Neural cell (in vitro differentiated cells): ENCODE measurements at regions not wholly inside any gene's neighbourhood (a gene's known extent, or its start where the extent isn't known, plus 50 kb on each side); places are given as distances from the start of the nearest gene placed in this dataset.

Source experiments
- H2AFZ ChIP-seq: fragments of 200-600, 300-800 bp; sonication (generic), shearing (Covaris generic); 2 replicates; pipeline ENCODE4 v1.6.0; 2014; ENCODE audit warnings: low read depth, mild to moderate bottlenecking, antibody characterized with exemption, low read length, moderate library complexity
- H3F3A ChIP-seq: fragments of 200-600 bp; shearing (Covaris generic); 2 replicates; pipeline ENCODE4 v1.6.1; 2016; ENCODE audit warnings: mild to moderate bottlenecking, moderate library complexity, mixed read lengths, antibody characterized with exemption, low read length; ENCODE audit not compliant: insufficient read depth, poor library complexity, severe bottlenecking
- H3K27ac ChIP-seq: fragments of 200-600, 300-800 bp; sonication (generic), shearing (Covaris generic); 2 replicates; pipeline ENCODE4 v1.5.1; 2014; ENCODE audit warnings: mild to moderate bottlenecking, low read length, moderate library complexity
- H3K27me3 ChIP-seq: fragments of 300-800, 200-600 bp; sonication (generic), shearing (Covaris generic); 2 replicates; pipeline ENCODE4 v1.6.0; 2014; ENCODE audit warnings: mild to moderate bottlenecking, low read depth, low read length, moderate library complexity; ENCODE audit not compliant: insufficient read depth
- H3K36me3 ChIP-seq: fragments of 300-800, 200-600 bp; sonication (generic), shearing (Covaris generic); 2 replicates; pipeline ENCODE4 v1.5.1; 2014; ENCODE audit warnings: mild to moderate bottlenecking, antibody characterized with exemption, low read length, moderate library complexity; ENCODE audit not compliant: insufficient read depth
- H3K4me2 ChIP-seq: fragments of 300-800, 200-600 bp; sonication (generic), shearing (Covaris generic); 2 replicates; pipeline ENCODE4 v1.6.0; 2014; ENCODE audit warnings: mild to moderate bottlenecking, low read length
- H3K4me3 ChIP-seq: fragments of 300-800, 200-600 bp; sonication (generic), shearing (Covaris generic); 2 replicates; pipeline ENCODE4 v1.5.1; 2014; ENCODE audit warnings: mild to moderate bottlenecking, low read length, moderate library complexity
- H3K79me2 ChIP-seq: fragments of 200-600 bp; shearing (Covaris generic); replicated peaks from 2 replicates; pipeline ENCODE4 v1.6.0; 2014; ENCODE audit warnings: mild to moderate bottlenecking, low read length, moderate library complexity; ENCODE audit not compliant: insufficient read depth
- H3K9ac ChIP-seq: fragments of 300-800, 200-600 bp; sonication (generic), shearing (Covaris generic); 2 replicates; pipeline ENCODE4 v1.6.1; 2016; ENCODE audit warnings: mild to moderate bottlenecking, low read length, mixed read lengths
- H3K9me2 ChIP-seq: fragments of 200-600 bp; shearing (Covaris generic); 2 replicates; pipeline ENCODE4 v1.6.1; 2016; ENCODE audit warnings: mild to moderate bottlenecking, low read length, mixed read lengths; ENCODE audit not compliant: insufficient read depth
- H3K9me3 ChIP-seq: fragments of 200-600, 300-800 bp; sonication (generic), shearing (Covaris generic); 2 replicates; pipeline ENCODE4 v1.6.1; 2016; ENCODE audit warnings: mild to moderate bottlenecking, mixed run types, low read length, moderate library complexity, mixed read lengths
- H4K20me1 ChIP-seq: fragments of 200-600 bp; shearing (Covaris generic); 2 replicates; pipeline ENCODE4 v1.6.1; 2016; ENCODE audit warnings: mild to moderate bottlenecking, mixed run types; ENCODE audit not compliant: insufficient read depth
- EP300 ChIP-seq: fragments of 450-650 bp; conservative IDR thresholded peaks from 2 replicates; pipeline ENCODE4 v1.6.1; 2014; ENCODE audit warnings: antibody characterized with exemption, mild to moderate bottlenecking, moderate library complexity; ENCODE audit not compliant: poor library complexity, severe bottlenecking
- EZH2 ChIP-seq: fragments of 200-600, 300-800 bp; shearing (Covaris generic), sonication (generic); IDR thresholded peaks from 2 replicates; pipeline ENCODE4 v1.6.1; 2014; ENCODE audit warnings: antibody characterized with exemption, low read length, borderline replicate concordance, mild to moderate bottlenecking; ENCODE audit not compliant: insufficient read depth, poor library complexity, severe bottlenecking
- MXI1 ChIP-seq: fragments of 450-650 bp; conservative IDR thresholded peaks from 2 replicates; pipeline ENCODE4 v1.6.1; 2014; ENCODE audit warnings: antibody characterized with exemption, mild to moderate bottlenecking; ENCODE audit not compliant: poor library complexity, severe bottlenecking
- POLR2AphosphoS5 ChIP-seq: IDR thresholded peaks from 2 replicates; pipeline ENCODE4 v1.6.1; 2012
- RAD21 ChIP-seq: fragments of 450-650 bp; conservative IDR thresholded peaks from 2 replicates; pipeline ENCODE4 v1.6.1; 2014; ENCODE audit warnings: antibody characterized with exemption, mild to moderate bottlenecking, moderate library complexity
- SMC3 ChIP-seq: fragments of 450-650 bp; conservative IDR thresholded peaks from 2 replicates; pipeline ENCODE4 v1.6.1; 2014; ENCODE audit warnings: antibody characterized with exemption, mild to moderate bottlenecking, moderate library complexity; ENCODE audit not compliant: poor library complexity
- TAF1 ChIP-seq: IDR thresholded peaks from 2 replicates; pipeline ENCODE4 v1.6.1; 2012; ENCODE audit warnings: low read depth
- TF ChIP-seq, protein P1 (sequence below): IDR thresholded peaks from 2 replicates; pipeline ENCODE4 v1.6.1; 2012; ENCODE audit warnings: borderline replicate concordance
- TF ChIP-seq, protein P2 (sequence below): fragments of 450-650 bp; IDR thresholded peaks from 2 replicates; pipeline ENCODE4 v1.5.1; 2014; ENCODE audit warnings: antibody characterized with exemption, mild to moderate bottlenecking, moderate library complexity; ENCODE audit not compliant: poor library complexity, severe bottlenecking

DNA sequence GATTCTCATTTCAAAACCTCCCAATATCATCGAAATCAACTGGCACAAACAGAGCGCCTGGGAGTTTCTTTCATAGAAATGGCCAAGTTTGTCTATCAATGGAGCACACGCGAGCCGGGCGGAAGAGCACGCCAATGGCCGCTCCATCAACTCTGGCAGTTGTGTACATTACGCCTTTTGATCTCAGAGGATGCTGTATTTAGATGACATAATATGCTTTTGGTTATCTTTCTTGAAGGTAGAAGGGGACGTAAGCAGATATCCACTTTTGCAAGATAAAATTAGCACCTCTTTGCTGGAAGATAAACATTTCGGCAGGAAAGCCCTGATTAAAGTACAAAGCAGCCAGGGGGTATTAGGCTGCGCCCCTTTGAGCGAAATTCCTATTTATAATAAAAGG, 287.4 kb downstream of the IRF8 start:
- H3K79me2 ChIP-seq = no peaks in the 10 kb centered on the region
- no peak overlapping the region for H2AFZ ChIP-seq
- H3K4me3 ChIP-seq = no peak overlapping the region
- H3K9me2 ChIP-seq = no peaks in the 10 kb centered on the region
- no peaks in the 10 kb centered on the region for H4K20me1 ChIP-seq
- H3K27ac ChIP-seq = no peak overlapping the region
- TF ChIP-seq, protein P1, sequence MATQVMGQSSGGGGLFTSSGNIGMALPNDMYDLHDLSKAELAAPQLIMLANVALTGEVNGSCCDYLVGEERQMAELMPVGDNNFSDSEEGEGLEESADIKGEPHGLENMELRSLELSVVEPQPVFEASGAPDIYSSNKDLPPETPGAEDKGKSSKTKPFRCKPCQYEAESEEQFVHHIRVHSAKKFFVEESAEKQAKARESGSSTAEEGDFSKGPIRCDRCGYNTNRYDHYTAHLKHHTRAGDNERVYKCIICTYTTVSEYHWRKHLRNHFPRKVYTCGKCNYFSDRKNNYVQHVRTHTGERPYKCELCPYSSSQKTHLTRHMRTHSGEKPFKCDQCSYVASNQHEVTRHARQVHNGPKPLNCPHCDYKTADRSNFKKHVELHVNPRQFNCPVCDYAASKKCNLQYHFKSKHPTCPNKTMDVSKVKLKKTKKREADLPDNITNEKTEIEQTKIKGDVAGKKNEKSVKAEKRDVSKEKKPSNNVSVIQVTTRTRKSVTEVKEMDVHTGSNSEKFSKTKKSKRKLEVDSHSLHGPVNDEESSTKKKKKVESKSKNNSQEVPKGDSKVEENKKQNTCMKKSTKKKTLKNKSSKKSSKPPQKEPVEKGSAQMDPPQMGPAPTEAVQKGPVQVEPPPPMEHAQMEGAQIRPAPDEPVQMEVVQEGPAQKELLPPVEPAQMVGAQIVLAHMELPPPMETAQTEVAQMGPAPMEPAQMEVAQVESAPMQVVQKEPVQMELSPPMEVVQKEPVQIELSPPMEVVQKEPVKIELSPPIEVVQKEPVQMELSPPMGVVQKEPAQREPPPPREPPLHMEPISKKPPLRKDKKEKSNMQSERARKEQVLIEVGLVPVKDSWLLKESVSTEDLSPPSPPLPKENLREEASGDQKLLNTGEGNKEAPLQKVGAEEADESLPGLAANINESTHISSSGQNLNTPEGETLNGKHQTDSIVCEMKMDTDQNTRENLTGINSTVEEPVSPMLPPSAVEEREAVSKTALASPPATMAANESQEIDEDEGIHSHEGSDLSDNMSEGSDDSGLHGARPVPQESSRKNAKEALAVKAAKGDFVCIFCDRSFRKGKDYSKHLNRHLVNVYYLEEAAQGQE = no peak
- no peak for TF ChIP-seq POLR2AphosphoS5
- no peak for TF ChIP-seq EZH2
- no peak for TF ChIP-seq TAF1
- TF ChIP-seq SMC3 = no peak
- TF ChIP-seq, protein P2, sequence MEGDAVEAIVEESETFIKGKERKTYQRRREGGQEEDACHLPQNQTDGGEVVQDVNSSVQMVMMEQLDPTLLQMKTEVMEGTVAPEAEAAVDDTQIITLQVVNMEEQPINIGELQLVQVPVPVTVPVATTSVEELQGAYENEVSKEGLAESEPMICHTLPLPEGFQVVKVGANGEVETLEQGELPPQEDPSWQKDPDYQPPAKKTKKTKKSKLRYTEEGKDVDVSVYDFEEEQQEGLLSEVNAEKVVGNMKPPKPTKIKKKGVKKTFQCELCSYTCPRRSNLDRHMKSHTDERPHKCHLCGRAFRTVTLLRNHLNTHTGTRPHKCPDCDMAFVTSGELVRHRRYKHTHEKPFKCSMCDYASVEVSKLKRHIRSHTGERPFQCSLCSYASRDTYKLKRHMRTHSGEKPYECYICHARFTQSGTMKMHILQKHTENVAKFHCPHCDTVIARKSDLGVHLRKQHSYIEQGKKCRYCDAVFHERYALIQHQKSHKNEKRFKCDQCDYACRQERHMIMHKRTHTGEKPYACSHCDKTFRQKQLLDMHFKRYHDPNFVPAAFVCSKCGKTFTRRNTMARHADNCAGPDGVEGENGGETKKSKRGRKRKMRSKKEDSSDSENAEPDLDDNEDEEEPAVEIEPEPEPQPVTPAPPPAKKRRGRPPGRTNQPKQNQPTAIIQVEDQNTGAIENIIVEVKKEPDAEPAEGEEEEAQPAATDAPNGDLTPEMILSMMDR = no peak
- no peak for TF ChIP-seq MXI1
- no peak for TF ChIP-seq RAD21
- no peak for TF ChIP-seq EP300
- no peaks in the 10 kb centered on the region for H3K27me3 ChIP-seq
- no peaks in the 10 kb centered on the region for H3K9me3 ChIP-seq
- no peak overlapping the region for H3K4me2 ChIP-seq
- no peaks in the 10 kb centered on the region for H3K36me3 ChIP-seq
- no peaks in the 10 kb centered on the region for H3F3A ChIP-seq
- H3K9ac ChIP-seq = no peak overlapping the region

DNA sequence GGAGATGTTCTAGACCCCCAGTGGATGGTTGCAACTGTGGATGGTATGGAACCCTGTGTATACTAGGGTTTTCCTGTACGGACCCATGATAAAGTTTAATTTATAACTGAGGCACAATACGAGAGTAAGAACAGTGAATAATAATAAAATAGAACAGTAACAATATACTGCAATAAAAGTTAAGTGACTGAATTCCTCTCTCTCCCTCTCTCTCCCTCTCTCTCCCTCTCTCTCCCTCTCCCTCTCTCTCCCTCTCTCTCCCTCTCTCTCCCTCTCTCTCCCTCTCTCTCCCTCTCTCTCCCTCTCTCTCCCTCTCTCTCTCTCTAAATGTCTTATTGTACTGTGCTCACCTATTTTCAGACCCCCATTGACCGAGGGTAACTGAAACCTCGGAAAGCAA, 291.0 kb downstream of the IRF8 start:
- Histone ChIP-seq H3K79me2 (no peaks in the 10 kb centered on the region), H4K20me1 (no peaks in the 10 kb centered on the region), H2AFZ (no peak overlapping the region), H3K27me3 (no peaks in the 10 kb centered on the region), H3K9ac (no peak overlapping the region), H3K4me2 (no peak overlapping the region), H3K4me3 (no peak overlapping the region), H3F3A (no peaks in the 10 kb centered on the region), H3K9me2 (no peaks in the 10 kb centered on the region), H3K36me3 (no peaks in the 10 kb centered on the region), H3K9me3 (no peaks in the 10 kb centered on the region), H3K27ac (no peak overlapping the region)
- no peak for TF ChIP-seq EZH2
- no peak for TF ChIP-seq SMC3
- TF ChIP-seq POLR2AphosphoS5 = no peak
- TF ChIP-seq RAD21 = no peak
- TF ChIP-seq, protein P2 = no peak
- TF ChIP-seq EP300 = no peak
- no peak for TF ChIP-seq TAF1
- no peak for TF ChIP-seq MXI1
- TF ChIP-seq, protein P1 = no peak
